ENCODE measurements at regions not wholly inside any gene's neighbourhood (a gene's known extent, or its start where the extent isn't known, plus 50 kb on each side); places are given as distances from the start of the nearest gene placed in this dataset.
"Not testable (repeated sequence)": the region's sequence is repeated elsewhere in the genome, so short reads cannot be mapped to it uniquely, and the experiment has no call there.

- Mint-ChIP-seq H3K9me3 (ENCODE audit: unreplicated experiment) (no peaks in the 10 kb centered on the region), H3K27me3 (ENCODE audit: unreplicated experiment) (no peaks in the 10 kb centered on the region), H3K4me3 (ENCODE audit: unreplicated experiment) (no peak overlapping the region), H3K36me3 (ENCODE audit: low read depth, unreplicated experiment) (no peaks in the 10 kb centered on the region), H3K4me1 (ENCODE audit: unreplicated experiment) (no peaks in the 10 kb centered on the region), H3K27ac (ENCODE audit: unreplicated experiment) (no peak overlapping the region)
- DNase-seq (ENCODE audit: low spot score): no peak
- TF ChIP-seq CTCF (IDR thresholded peaks at IDR 0.05; ENCODE audit: unreplicated experiment): no peak
These were observed 81.4 kb upstream of the CPEB2 start for GRCh38 chr4:14920759-14921320.

- not testable (repeated sequence) for H3K27me3 Mint-ChIP-seq (ENCODE audit: unreplicated experiment); DNase-seq (ENCODE audit: low spot score); H3K27ac Mint-ChIP-seq (ENCODE audit: unreplicated experiment); H3K9me3 Mint-ChIP-seq (ENCODE audit: unreplicated experiment); H3K36me3 Mint-ChIP-seq (ENCODE audit: low read depth, unreplicated experiment); H3K4me3 Mint-ChIP-seq (ENCODE audit: unreplicated experiment); H3K4me1 Mint-ChIP-seq (ENCODE audit: unreplicated experiment)
These were observed 80.5 kb upstream of the CPEB2 start for GRCh38 chr4:14921781-14922180.

- H3K27me3 Mint-ChIP-seq (ENCODE audit: unreplicated experiment): peaks cover 2% of the 10 kb centered on the region
- TF ChIP-seq CTCF (IDR thresholded peaks at IDR 0.05; ENCODE audit: unreplicated experiment): no peak
- DNase-seq (ENCODE audit: low spot score): no peak
- H3K9me3 Mint-ChIP-seq (ENCODE audit: unreplicated experiment): no peaks in the 10 kb centered on the region
- H3K4me1 Mint-ChIP-seq (ENCODE audit: unreplicated experiment): no peaks in the 10 kb centered on the region
- H3K4me3 Mint-ChIP-seq (ENCODE audit: unreplicated experiment): no peak overlapping the region
- no peak overlapping the region for H3K27ac Mint-ChIP-seq (ENCODE audit: unreplicated experiment)
- H3K36me3 Mint-ChIP-seq (ENCODE audit: low read depth, unreplicated experiment): no peaks in the 10 kb centered on the region
These were observed 78.0 kb upstream of the CPEB2 start for GRCh38 chr4:14924076-14924811.

GRCh38 chr4:14924812-14925344, 77.4 kb upstream of the CPEB2 start:
- TF ChIP-seq CTCF (IDR thresholded peaks at IDR 0.05; ENCODE audit: unreplicated experiment): no peak
- no peaks in the 10 kb centered on the region for H3K4me1 Mint-ChIP-seq (ENCODE audit: unreplicated experiment)
- H3K4me3 Mint-ChIP-seq (ENCODE audit: unreplicated experiment): no peak overlapping the region

GRCh38 chr4:14925471-14925870, 76.8 kb upstream of the CPEB2 start:
- Mint-ChIP-seq H3K27ac (ENCODE audit: unreplicated experiment) (no peak overlapping the region), H3K36me3 (ENCODE audit: low read depth, unreplicated experiment) (no peaks in the 10 kb centered on the region), H3K27me3 (ENCODE audit: unreplicated experiment) (peaks cover 2% of the 10 kb centered on the region), H3K4me1 (ENCODE audit: unreplicated experiment) (no peaks in the 10 kb centered on the region), H3K9me3 (ENCODE audit: unreplicated experiment) (no peaks in the 10 kb centered on the region), H3K4me3 (ENCODE audit: unreplicated experiment) (no peak overlapping the region)
- TF ChIP-seq CTCF (IDR thresholded peaks at IDR 0.05; ENCODE audit: unreplicated experiment): no peak
- no peak for DNase-seq (ENCODE audit: low spot score)

More at GRCh38 chr4:14924812-14925344, 77.4 kb upstream of the CPEB2 start:
- Mint-ChIP-seq H3K27me3 (ENCODE audit: unreplicated experiment) (peaks cover 2% of the 10 kb centered on the region), H3K9me3 (ENCODE audit: unreplicated experiment) (no peaks in the 10 kb centered on the region), H3K36me3 (ENCODE audit: low read depth, unreplicated experiment) (no peaks in the 10 kb centered on the region), H3K27ac (ENCODE audit: unreplicated experiment) (no peak overlapping the region)
- no peak for DNase-seq (ENCODE audit: low spot score)
